Gastrocnemius medialis (tissue), 4 donors: ENCODE measurements at regions not wholly inside any gene's neighbourhood (a gene's known extent, or its start where the extent isn't known, plus 50 kb on each side); places are given as distances from the start of the nearest gene placed in this dataset.

Experiments used
- ATAC-seq, 2 donors: fragments of 150-250 bp; one replicate each; pipeline ENCODE4 v1.9.1; 2016
- DNase-seq, 2 donors: peaks; one replicate each; pipeline ENCODE4 v3.0.0-alpha.2; 2019
- H3K27ac ChIP-seq, 4 donors: fragments of 200-600 bp; sonication (generic); 1 replicate in 1 of 4; 2 replicates in 3 of 4; pipeline ENCODE4 v1.5.1; 2016 to 2018; ENCODE audit warnings: mild to moderate bottlenecking in 2 of 4, moderate library complexity in 1 of 4
- H3K27me3 ChIP-seq, 3 donors: fragments of 200-600 bp; sonication (generic) in 2 of 3; 1 replicate in 1 of 3; 2 replicates in 2 of 3; pipeline versions ENCODE4 v1.5.1 to v1.6.0; 2016 to 2019; ENCODE audit warnings: mild to moderate bottlenecking in 1 of 3, moderate library complexity in 1 of 3
- H3K36me3 ChIP-seq, 2 donors: fragments of 200-600 bp; sonication (generic) in 1 of 2; one replicate each; pipeline ENCODE4 v1.5.1; 2017 to 2018
- H3K4me1 ChIP-seq, 2 donors: fragments of 200-600 bp; sonication (generic) in 1 of 2; one replicate each; pipeline ENCODE4 v1.5.1; 2016 to 2017; ENCODE audit warnings: mild to moderate bottlenecking in 2 of 2
- H3K4me3 ChIP-seq, 4 donors: fragments of 200-600 bp; sonication (generic) in 3 of 4; 1 replicate in 1 of 4; 2 replicates in 3 of 4; pipeline ENCODE4 v1.5.1; 2016 to 2019; ENCODE audit warnings: mild to moderate bottlenecking in 2 of 4
- H3K9me3 ChIP-seq, 3 donors: fragments of 200-600 bp; sonication (generic) in 2 of 3; 1 replicate in 1 of 3; 2 replicates in 2 of 3; pipeline ENCODE4 v1.5.1; 2016 to 2019
- CTCF ChIP-seq, 5 experiments: fragments of 450-650 bp in 3 of 5; fragments of 200-600 bp in 2 of 5; sonication (generic) in 2 of 5; IDR thresholded peaks in 4 of 5; conservative IDR thresholded peaks in 1 of 5; 1 replicate in 4 of 5; 2 replicates in 1 of 5; pipeline ENCODE4 v1.5.1; 2016 to 2019; ENCODE audit warnings: antibody characterized with exemption in 5 of 5, mild to moderate bottlenecking in 3 of 5, moderate library complexity in 3 of 5
- POLR2A ChIP-seq, 2 donors: fragments of 450-650 bp; IDR thresholded peaks; one replicate each; pipeline ENCODE4 v1.6.1; 2017; ENCODE audit warnings: antibody characterized with exemption in 2 of 2, mild to moderate bottlenecking in 2 of 2, moderate library complexity in 2 of 2
- in situ Hi-C, 4 donors: fragments of 200-750 bp; cut with MboI; loops; one replicate each; pipeline versions ENCODE4 v1.15.0 to v1.8.0; 2017; ENCODE audit warnings: low sequenced_read_pairs in 4 of 4
- intact Hi-C: fragments of 100-400 bp; cut with DNase I; formaldehyde crosslinking; loops from one replicate; pipeline ENCODE4 v1.15.1; 2023; ENCODE audit warnings: low total_unique reads

- Histone ChIP-seq H3K9me3 (no peaks in the 10 kb centered on the region), H3K4me1 (no peaks in the 10 kb centered on the region), H3K27ac (no peak overlapping the region), H3K4me3 (no peak overlapping the region), H3K36me3 (no peaks in the 10 kb centered on the region), H3K27me3 (no peaks in the 10 kb centered on the region)
- no peak for DNase-seq
- in situ Hi-C loops (no loop called here), intact Hi-C loops (no loop called here)
- no peak for ATAC-seq
- TF ChIP-seq POLR2A (IDR thresholded peaks at IDR 0.05): no peak
- TF ChIP-seq CTCF (IDR thresholded peaks at IDR 0.05 in 4 of 5, conservative IDR thresholded peaks at IDR 0.05 in 1 of 5): no peak
These were observed 736.6 kb upstream of the ZEB2 start for GRCh38 chr2:145256551-145256950.

- no peak for ATAC-seq
- no peaks in the 10 kb centered on the region for H3K27me3 ChIP-seq
- in situ Hi-C loops: no loop called here
- no peak for TF ChIP-seq CTCF (IDR thresholded peaks at IDR 0.05 in 4 of 5, conservative IDR thresholded peaks at IDR 0.05 in 1 of 5)
- TF ChIP-seq POLR2A (IDR thresholded peaks at IDR 0.05): no peak
- no peak overlapping the region for H3K4me3 ChIP-seq
- H3K36me3 ChIP-seq: no peaks in the 10 kb centered on the region
- H3K27ac ChIP-seq: no peak overlapping the region
- no peaks in the 10 kb centered on the region for H3K9me3 ChIP-seq
- intact Hi-C loops: no loop called here
- H3K4me1 ChIP-seq: no peaks in the 10 kb centered on the region
- no peak for DNase-seq
These were observed 734.4 kb upstream of the ZEB2 start for GRCh38 chr2:145254291-145254690.

- in situ Hi-C loops (no loop called here), intact Hi-C loops (no loop called here)
- no peak overlapping the region for H3K4me3 ChIP-seq
- H3K27me3 ChIP-seq: no peaks in the 10 kb centered on the region
- H3K9me3 ChIP-seq: no peaks in the 10 kb centered on the region
- no peaks in the 10 kb centered on the region for H3K4me1 ChIP-seq
- no peak overlapping the region for H3K27ac ChIP-seq
- ATAC-seq: no peak
- no peaks in the 10 kb centered on the region for H3K36me3 ChIP-seq
- TF ChIP-seq POLR2A (IDR thresholded peaks at IDR 0.05): no peak
- no peak for TF ChIP-seq CTCF (IDR thresholded peaks at IDR 0.05 in 4 of 5, conservative IDR thresholded peaks at IDR 0.05 in 1 of 5)
- no peak for DNase-seq
These were observed 733.6 kb upstream of the ZEB2 start for GRCh38 chr2:145253492-145253891.

- DNase-seq (no peak), ATAC-seq (no peak)
- Histone ChIP-seq H3K4me1 (no peaks in the 10 kb centered on the region), H3K4me3 (no peak overlapping the region), H3K27ac (no peak overlapping the region), H3K36me3 (no peaks in the 10 kb centered on the region), H3K9me3 (no peaks in the 10 kb centered on the region), H3K27me3 (no peaks in the 10 kb centered on the region)
- intact Hi-C loops (no loop called here), in situ Hi-C loops (no loop called here)
- TF ChIP-seq POLR2A (IDR thresholded peaks at IDR 0.05) (no peak), CTCF (IDR thresholded peaks at IDR 0.05 in 4 of 5, conservative IDR thresholded peaks at IDR 0.05 in 1 of 5) (no peak)
These were observed 725.5 kb upstream of the ZEB2 start for GRCh38 chr2:145245268-145245870.

GRCh38 chr2:145235312-145235711 lies 715.4 kb upstream of the ZEB2 start:
- intact Hi-C loops: no loop called here
- in situ Hi-C loops: no loop called here
- TF ChIP-seq POLR2A (IDR thresholded peaks at IDR 0.05) (no peak), CTCF (IDR thresholded peaks at IDR 0.05 in 4 of 5, conservative IDR thresholded peaks at IDR 0.05 in 1 of 5) (no peak)
- Histone ChIP-seq H3K9me3 (no peaks in the 10 kb centered on the region), H3K27ac (no peak overlapping the region), H3K36me3 (no peaks in the 10 kb centered on the region), H3K27me3 (no peaks in the 10 kb centered on the region), H3K4me3 (no peak overlapping the region), H3K4me1 (no peaks in the 10 kb centered on the region)
- ATAC-seq: no peak
- DNase-seq: no peak
